OCI-LY1 (cell line): ENCODE measurements at regions not wholly inside any gene's neighbourhood (a gene's known extent, or its start where the extent isn't known, plus 50 kb on each side); places are given as distances from the start of the nearest gene placed in this dataset.

Experiments
- H2AFZ ChIP-seq: fragments of 200-600 bp; sonication (generic), shearing (Covaris generic); 2 replicates; pipeline ENCODE4 v1.6.0; 2014; ENCODE audit warnings: antibody characterized with exemption, mild to moderate bottlenecking, low read length
- H3F3A ChIP-seq: fragments of 200-600 bp; sonication (generic), shearing (Covaris generic); 2 replicates; pipeline ENCODE4 v1.6.0; 2014; ENCODE audit warnings: mild to moderate bottlenecking, antibody characterized with exemption, low read length, moderate library complexity; ENCODE audit not compliant: insufficient read depth
- H3K27ac ChIP-seq: fragments of 200-600 bp; sonication (generic); 2 replicates; pipeline ENCODE4 v1.5.1; 2014; ENCODE audit warnings: low read length, mixed run types, mild to moderate bottlenecking, low read depth; ENCODE audit not compliant: poor library complexity, severe bottlenecking
- H3K27me3 ChIP-seq: fragments of 200-600 bp; sonication (generic); 2 replicates; pipeline ENCODE4 v1.6.0; 2014; ENCODE audit warnings: antibody characterized with exemption, mild to moderate bottlenecking, low read length, moderate library complexity; ENCODE audit not compliant: insufficient read depth
- H3K36me3 ChIP-seq: fragments of 200-600 bp; sonication (generic); 2 replicates; pipeline ENCODE4 v1.6.1; 2014; ENCODE audit warnings: mild to moderate bottlenecking, antibody characterized with exemption, low read length, moderate library complexity, mixed read lengths; ENCODE audit not compliant: insufficient read depth
- H3K4me1 ChIP-seq: fragments of 200-600 bp; sonication (generic); 2 replicates; pipeline ENCODE4 v1.5.1; 2014; ENCODE audit warnings: mild to moderate bottlenecking, low read length, moderate library complexity; ENCODE audit not compliant: insufficient read depth, severe bottlenecking
- H3K4me2 ChIP-seq: fragments of 200-600 bp; sonication (generic), shearing (Covaris generic); 2 replicates; pipeline ENCODE4 v1.6.1; 2014; ENCODE audit warnings: low read length
- H3K4me3 ChIP-seq: fragments of 200-600 bp; sonication (generic); 2 replicates; pipeline ENCODE4 v1.5.1; 2014; ENCODE audit warnings: low read length, low read depth, mild to moderate bottlenecking, mixed read lengths; ENCODE audit not compliant: poor library complexity, severe bottlenecking
- H3K79me2 ChIP-seq: fragments of 200-600 bp; shearing (Covaris generic); 2 replicates; pipeline ENCODE4 v1.6.1; 2016; ENCODE audit warnings: mixed run types, low read length, mixed read lengths; ENCODE audit not compliant: insufficient read depth
- H3K9ac ChIP-seq: fragments of 200-600 bp; sonication (generic), shearing (Covaris generic); 2 replicates; pipeline ENCODE4 v1.6.1; 2014; ENCODE audit warnings: mild to moderate bottlenecking, low read length, mixed read lengths
- H3K9me2 ChIP-seq: fragments of 200-600 bp; sonication (generic), shearing (Covaris generic); 2 replicates; pipeline ENCODE4 v1.6.1; 2014; ENCODE audit warnings: low read depth, mild to moderate bottlenecking, low read length, mixed read lengths
- H3K9me3 ChIP-seq: fragments of 200-600 bp; shearing (Covaris generic); 2 replicates; pipeline ENCODE4 v1.6.1; 2014; ENCODE audit warnings: low read length, mixed read lengths
- H4K20me1 ChIP-seq: fragments of 200-600 bp; sonication (generic), shearing (Covaris generic); 2 replicates; pipeline ENCODE4 v1.6.0; 2016; ENCODE audit warnings: mild to moderate bottlenecking, low read length; ENCODE audit not compliant: insufficient read depth
- EZH2 ChIP-seq: fragments of 200-600 bp; sonication (generic), shearing (Covaris generic); IDR thresholded peaks from 2 replicates; pipeline ENCODE4 v1.8.0; 2017; ENCODE audit warnings: borderline replicate concordance, mixed run types, mild to moderate bottlenecking, antibody characterized with exemption, low read length, moderate library complexity, mixed read lengths
- TF ChIP-seq, protein P1 (sequence below): fragments of 200-600 bp; sonication (generic), shearing (Covaris generic); IDR thresholded peaks from 2 replicates; pipeline ENCODE4 v1.5.1; 2017; ENCODE audit warnings: mild to moderate bottlenecking, antibody characterized with exemption, low read length, moderate library complexity, mixed read lengths

DNA sequence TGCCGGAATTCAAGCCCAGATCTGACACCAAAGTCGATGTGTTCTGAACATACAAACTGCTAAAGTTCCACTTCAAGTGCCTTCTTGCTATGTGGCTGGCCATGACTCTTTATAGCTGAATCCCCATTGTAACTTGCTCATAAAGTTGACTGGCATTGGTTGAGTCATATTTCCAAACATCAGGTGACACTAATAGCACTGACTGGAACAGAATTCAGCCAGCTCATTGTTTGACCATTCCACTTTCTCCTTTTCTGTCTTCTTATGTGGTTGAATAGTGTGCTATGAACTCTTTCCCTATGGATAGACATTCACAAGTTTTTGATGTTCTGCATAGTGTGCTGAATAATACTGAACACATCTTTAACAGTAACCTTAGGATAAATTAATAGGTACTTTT is 266.2 kb upstream of the ZFP64 start:
- Histone ChIP-seq H3K9ac (no peak overlapping the region), H3K9me2 (no peaks in the 10 kb centered on the region), H3K4me3 (no peak overlapping the region), H3K4me2 (no peak overlapping the region), H3K27me3 (no peaks in the 10 kb centered on the region), H4K20me1 (no peaks in the 10 kb centered on the region), H3F3A (no peaks in the 10 kb centered on the region), H2AFZ (no peak overlapping the region), H3K4me1 (no peaks in the 10 kb centered on the region), H3K36me3 (no peaks in the 10 kb centered on the region), H3K79me2 (no peaks in the 10 kb centered on the region), H3K27ac (no peak overlapping the region), H3K9me3 (no peaks in the 10 kb centered on the region)
- no peak for TF ChIP-seq EZH2
- TF ChIP-seq, protein P1, sequence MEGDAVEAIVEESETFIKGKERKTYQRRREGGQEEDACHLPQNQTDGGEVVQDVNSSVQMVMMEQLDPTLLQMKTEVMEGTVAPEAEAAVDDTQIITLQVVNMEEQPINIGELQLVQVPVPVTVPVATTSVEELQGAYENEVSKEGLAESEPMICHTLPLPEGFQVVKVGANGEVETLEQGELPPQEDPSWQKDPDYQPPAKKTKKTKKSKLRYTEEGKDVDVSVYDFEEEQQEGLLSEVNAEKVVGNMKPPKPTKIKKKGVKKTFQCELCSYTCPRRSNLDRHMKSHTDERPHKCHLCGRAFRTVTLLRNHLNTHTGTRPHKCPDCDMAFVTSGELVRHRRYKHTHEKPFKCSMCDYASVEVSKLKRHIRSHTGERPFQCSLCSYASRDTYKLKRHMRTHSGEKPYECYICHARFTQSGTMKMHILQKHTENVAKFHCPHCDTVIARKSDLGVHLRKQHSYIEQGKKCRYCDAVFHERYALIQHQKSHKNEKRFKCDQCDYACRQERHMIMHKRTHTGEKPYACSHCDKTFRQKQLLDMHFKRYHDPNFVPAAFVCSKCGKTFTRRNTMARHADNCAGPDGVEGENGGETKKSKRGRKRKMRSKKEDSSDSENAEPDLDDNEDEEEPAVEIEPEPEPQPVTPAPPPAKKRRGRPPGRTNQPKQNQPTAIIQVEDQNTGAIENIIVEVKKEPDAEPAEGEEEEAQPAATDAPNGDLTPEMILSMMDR = no peak

DNA sequence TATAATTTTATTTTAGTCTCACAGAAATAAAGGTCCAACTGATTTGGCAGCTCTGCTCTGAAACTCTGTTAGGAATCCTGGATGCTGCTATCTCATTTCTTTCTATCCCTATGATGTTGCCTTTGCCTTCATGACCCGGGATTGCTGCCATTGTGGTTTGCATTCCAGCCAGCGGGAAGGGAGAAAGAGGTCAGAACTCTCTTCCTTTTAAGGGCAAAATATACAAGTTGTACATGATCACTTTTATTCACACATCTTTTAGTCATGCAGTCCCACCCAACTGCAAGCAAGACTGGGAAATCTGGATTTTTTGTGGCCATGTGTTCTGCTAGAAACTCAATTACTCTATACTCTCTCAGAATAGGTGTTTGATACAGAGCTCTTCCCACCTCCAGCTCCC is 263.1 kb upstream of the ZFP64 start:
- no peak for TF ChIP-seq EZH2
- TF ChIP-seq, protein P1 = no peak
- no peak overlapping the region for H2AFZ ChIP-seq
- H3K9me2 ChIP-seq = no peaks in the 10 kb centered on the region
- H3K27me3 ChIP-seq = no peaks in the 10 kb centered on the region
- no peak overlapping the region for H3K4me3 ChIP-seq
- H3K36me3 ChIP-seq = no peaks in the 10 kb centered on the region
- H3K27ac ChIP-seq = no peak overlapping the region
- no peak overlapping the region for H3K9ac ChIP-seq
- H3K79me2 ChIP-seq = no peaks in the 10 kb centered on the region
- H3K4me1 ChIP-seq = no peaks in the 10 kb centered on the region
- no peak overlapping the region for H3K4me2 ChIP-seq
- H3K9me3 ChIP-seq = no peaks in the 10 kb centered on the region
- no peaks in the 10 kb centered on the region for H4K20me1 ChIP-seq
- no peaks in the 10 kb centered on the region for H3F3A ChIP-seq

- Histone ChIP-seq H3K9me3 (no peaks in the 10 kb centered on the region), H3K9me2 (no peaks in the 10 kb centered on the region), H3K36me3 (no peaks in the 10 kb centered on the region), H3K27ac (no peak overlapping the region), H3K4me3 (no peak overlapping the region), H3K27me3 (no peaks in the 10 kb centered on the region), H4K20me1 (no peaks in the 10 kb centered on the region), H3K4me2 (no peak overlapping the region), H3K79me2 (no peaks in the 10 kb centered on the region), H3K4me1 (no peaks in the 10 kb centered on the region), H3F3A (no peaks in the 10 kb centered on the region), H3K9ac (no peak overlapping the region), H2AFZ (no peak overlapping the region)
- TF ChIP-seq, protein P1 = no peak
- no peak for TF ChIP-seq EZH2
Observed at GRCh38 chr20:52448513-52449232, 257.1 kb upstream of the ZFP64 start.
